GM12878 (cell line): ENCODE measurements at regions not wholly inside any gene's neighbourhood (a gene's known extent, or its start where the extent isn't known, plus 50 kb on each side); places are given as distances from the start of the nearest gene placed in this dataset.

ENCODE experiments used
- ATAC-seq: fragments of 200-7000 bp; cut with Tn5 transposase; 3 replicates; pipeline ENCODE4 v1.9.1; 2020; ENCODE audit warnings: mild to moderate bottlenecking, moderate library complexity
- BruUV-seq: library from RNA; stranded (reverse); fragments of 400-500 nt; replicated peaks from 2 replicates; lab custom pipeline; 2021; lab: Mats Ljungman, UMichigan
- CTCF ChIA-PET: fragments of 300-600 bp; sonication (Branson Sonifier 250); formaldehyde crosslinking; extraction: SDS; loops from one replicate; lab custom pipeline; 2021; ENCODE audit warnings: inconsistent platforms; lab: Yijun Ruan, JAX
- POLR2A ChIA-PET: fragments of 350-600 bp; formaldehyde crosslinking; extraction: SDS; loops from one replicate; lab custom pipeline; 2021; ENCODE audit warnings: inconsistent platforms; lab: Charles Lee
- RAD21 ChIA-PET: fragments of 300-600 bp; sonication (Branson Sonifier 250); formaldehyde crosslinking; loops from one replicate; lab custom pipeline; 2023; ENCODE audit warnings: antibody characterized with exemption; ENCODE audit not compliant: unreplicated experiment; lab: Charles Lee
- SMC1A ChIA-PET: fragments of 300-600 bp; sonication (Branson Sonifier 250); formaldehyde crosslinking; loops from one replicate; lab custom pipeline; 2023; ENCODE audit not compliant: unreplicated experiment, uncharacterized antibody; lab: Charles Lee
- DNase-seq: peaks from one replicate; pipeline ENCODE4 v3.0.0-alpha.2; 2011; ENCODE audit warnings: low read depth, low spot score
- FAIRE-seq: peaks from 3 replicates; lab custom pipeline; 2011; peaks lifted over from hg19 to GRCh38; lab: Jason Lieb, UNC
- H2AFZ ChIP-seq: 2 replicates; pipeline ENCODE4 v1.6.0; 2011; ENCODE audit warnings: low read depth, low read length, control low read depth; ENCODE audit not compliant: control insufficient read depth
- H3K27ac ChIP-seq: 2 replicates; pipeline ENCODE4 v1.5.1; 2011; ENCODE audit warnings: control low read depth; ENCODE audit not compliant: control insufficient read depth, insufficient read depth
- H3K27me3 ChIP-seq, 2 experiments: replicated peaks in 1 of 2; 2 replicates each; pipeline versions ENCODE4 v1.6.0 to v1.6.1; 2011; ENCODE audit warnings: low read length in 1 of 2; ENCODE audit not compliant: control insufficient read depth in 2 of 2, insufficient read depth in 2 of 2
- H3K36me3 ChIP-seq, 2 experiments: 2 replicates each; pipeline ENCODE4 v1.5.1; 2011; ENCODE audit warnings: low read length in 1 of 2; ENCODE audit not compliant: control insufficient read depth in 2 of 2, insufficient read depth in 2 of 2
- H3K4me1 ChIP-seq: 2 replicates; pipeline ENCODE4 v1.6.1; 2011; ENCODE audit warnings: mild to moderate bottlenecking, low read length, moderate library complexity, mixed read lengths; ENCODE audit not compliant: control insufficient read depth, insufficient read depth
- H3K4me2 ChIP-seq: 2 replicates; pipeline ENCODE4 v1.6.0; 2011; ENCODE audit warnings: control low read depth; ENCODE audit not compliant: control insufficient read depth, insufficient read depth
- H3K4me3 ChIP-seq: fragments of 200-600 bp; sonication (generic); 2 replicates; pipeline ENCODE4 v1.5.1; 2016
- H3K79me2 ChIP-seq: 2 replicates; pipeline ENCODE4 v1.6.0; 2011; ENCODE audit warnings: low read length; ENCODE audit not compliant: control insufficient read depth, insufficient read depth
- H3K9ac ChIP-seq: 2 replicates; pipeline ENCODE4 v1.8.0; 2011; ENCODE audit warnings: low read length, control low read depth, mixed read lengths; ENCODE audit not compliant: control insufficient read depth, insufficient read depth
- H3K9me3 ChIP-seq: replicated peaks from 3 replicates; pipeline ENCODE4 v1.5.1; 2011; ENCODE audit warnings: mild to moderate bottlenecking, low read length; ENCODE audit not compliant: control insufficient read depth, insufficient read depth
- H4K20me1 ChIP-seq: 2 replicates; pipeline ENCODE4 v1.6.0; 2011; ENCODE audit not compliant: control insufficient read depth, insufficient read depth
- CBX3 ChIP-seq: fragments of 200-600 bp; sonication (generic); IDR thresholded peaks from 2 replicates; pipeline ENCODE4 v1.6.1; 2016; ENCODE audit warnings: low read depth, borderline replicate concordance
- ETV6 ChIP-seq, 2 experiments: fragments of 450-650 bp in 1 of 2; IDR thresholded peaks in 1 of 2; conservative IDR thresholded peaks in 1 of 2; 2 replicates each; pipeline ENCODE4 v1.6.1; 2014; ENCODE audit warnings: antibody characterized with exemption in 1 of 2, borderline replicate concordance in 1 of 2, low read depth in 1 of 2, mild to moderate bottlenecking in 1 of 2, moderate library complexity in 1 of 2
- HDAC2 ChIP-seq: fragments of 200-600 bp; sonication (generic); IDR thresholded peaks from 2 replicates; pipeline ENCODE4 v1.6.1; 2017
- MYC ChIP-seq: IDR thresholded peaks from 2 replicates; pipeline ENCODE4 v1.6.1; 2011; ENCODE audit warnings: mild to moderate bottlenecking, low read length, moderate library complexity, inconsistent platforms; ENCODE audit not compliant: insufficient read depth, insufficient replicate concordance, insufficient read length, severe bottlenecking
- NR2C2 ChIP-seq: IDR thresholded peaks from 2 replicates; pipeline ENCODE4 v1.6.1; 2011; ENCODE audit warnings: borderline replicate concordance, low read depth; ENCODE audit not compliant: control insufficient read depth, insufficient read length
- PAX8 ChIP-seq: fragments of 450-650 bp; IDR thresholded peaks from 2 replicates; pipeline ENCODE4 v1.6.1; 2017; ENCODE audit warnings: mild to moderate bottlenecking, moderate library complexity
- RCOR1 ChIP-seq: conservative IDR thresholded peaks from 2 replicates; pipeline ENCODE4 v1.6.1; 2012; ENCODE audit warnings: low read depth, low read length, improper control_type of control experiment
- SIX5 ChIP-seq: IDR thresholded peaks from 2 replicates; pipeline ENCODE4 v1.6.1; 2011; ENCODE audit warnings: mild to moderate bottlenecking, low read depth, low read length, moderate library complexity; ENCODE audit not compliant: severe bottlenecking
- SMAD5 ChIP-seq: IDR thresholded peaks from 2 replicates; pipeline ENCODE4 v1.6.1; 2016; ENCODE audit warnings: antibody characterized with exemption, low read depth
- SPI1 ChIP-seq: IDR thresholded peaks from 2 replicates; pipeline ENCODE4 v1.6.1; 2011; ENCODE audit warnings: low read depth, mild to moderate bottlenecking, low read length, moderate library complexity, borderline replicate concordance; ENCODE audit not compliant: insufficient read depth
- TAF1 ChIP-seq: IDR thresholded peaks from 2 replicates; pipeline ENCODE4 v1.6.1; 2011; ENCODE audit warnings: mild to moderate bottlenecking, low read depth, low read length, borderline replicate concordance
- WGBS: methylation state at CpG from one replicate; pipeline ENCODE4 v1.1.6; 2016; ENCODE audit warnings: low lambda C conversion rate; ENCODE audit not compliant: insufficient replicate concordance, insufficient coverage; ENCODE audit errors: missing lambda C conversion rate; 5-methylcytosine and 5-hydroxymethylcytosine counted together
- in situ Hi-C: fragments of 300-500 bp; cut with MboI; formaldehyde crosslinking; loops from 9 replicates; pipeline ENCODE4 v1.14.3; 2018; ENCODE audit warnings: mixed read lengths
- intact Hi-C: fragments of 100-400 bp; cut with micrococcal nuclease; formaldehyde crosslinking; loops from one replicate; pipeline ENCODE4 v1.14.2; 2022; ENCODE audit not compliant: unreplicated experiment
- TF ChIP-seq, protein P1 (sequence below): IDR thresholded peaks from 2 replicates; pipeline ENCODE4 v1.6.1; 2012; ENCODE audit warnings: low read depth, low read length, improper control_type of control experiment
- TF ChIP-seq, protein P2 (sequence below): fragments of 450-650 bp; IDR thresholded peaks from 2 replicates; pipeline ENCODE4 v1.6.1; 2017; ENCODE audit warnings: borderline replicate concordance
- TF ChIP-seq, protein P3 (sequence below): fragments of 450-650 bp; formaldehyde crosslinking; IDR thresholded peaks from 2 replicates; pipeline ENCODE4 v1.5.0; 2022; ENCODE audit warnings: mild to moderate bottlenecking, missing genetic modification characterization
- TF ChIP-seq, protein P4 (sequence below): fragments of 450-650 bp; IDR thresholded peaks from 2 replicates; pipeline ENCODE4 v1.6.1; 2016; ENCODE audit warnings: mild to moderate bottlenecking, moderate library complexity, borderline replicate concordance

DNA sequence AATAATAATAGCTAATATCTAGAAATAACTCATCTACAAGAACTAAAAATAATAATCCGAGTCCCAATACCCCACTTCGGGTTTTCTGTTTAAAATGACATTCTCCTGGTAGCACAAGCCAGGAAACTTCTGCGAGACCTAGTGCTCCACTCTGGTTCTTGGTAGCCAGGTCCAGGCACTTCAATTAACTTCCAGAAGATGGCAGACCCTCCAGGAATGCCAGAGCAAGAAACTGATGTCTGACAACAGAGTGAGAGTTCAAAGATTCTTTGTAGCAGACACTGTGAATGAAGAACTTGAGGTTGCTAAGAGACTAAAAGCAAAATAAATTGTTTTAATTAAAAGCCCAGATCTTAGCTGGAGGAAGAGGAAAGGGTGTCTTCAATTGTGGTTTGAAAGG, 1963.3 kb upstream of the CDH9 start:
- no TSS peak for BruUV-seq
- CTCF ChIA-PET = no interaction called here
- FAIRE-seq = no peak
- TF ChIP-seq, protein P1, sequence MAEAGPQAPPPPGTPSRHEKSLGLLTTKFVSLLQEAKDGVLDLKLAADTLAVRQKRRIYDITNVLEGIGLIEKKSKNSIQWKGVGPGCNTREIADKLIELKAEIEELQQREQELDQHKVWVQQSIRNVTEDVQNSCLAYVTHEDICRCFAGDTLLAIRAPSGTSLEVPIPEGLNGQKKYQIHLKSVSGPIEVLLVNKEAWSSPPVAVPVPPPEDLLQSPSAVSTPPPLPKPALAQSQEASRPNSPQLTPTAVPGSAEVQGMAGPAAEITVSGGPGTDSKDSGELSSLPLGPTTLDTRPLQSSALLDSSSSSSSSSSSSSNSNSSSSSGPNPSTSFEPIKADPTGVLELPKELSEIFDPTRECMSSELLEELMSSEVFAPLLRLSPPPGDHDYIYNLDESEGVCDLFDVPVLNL = no peak
- TF ChIP-seq RCOR1 (no peak), HDAC2 (no peak), SIX5 (no peak), TAF1 (no peak), ETV6 (conservative IDR thresholded peaks at IDR 0.05 in 1 of 2, IDR thresholded peaks at IDR 0.05 in 1 of 2; ENCODE audit: borderline replicate concordance in 1 of 2, low read depth in 1 of 2) (no peak), SMAD5 (no peak), NR2C2 (no peak), PAX8 (no peak), MYC (no peak), SPI1 (no peak), CBX3 (no peak)
- TF ChIP-seq, protein P2, sequence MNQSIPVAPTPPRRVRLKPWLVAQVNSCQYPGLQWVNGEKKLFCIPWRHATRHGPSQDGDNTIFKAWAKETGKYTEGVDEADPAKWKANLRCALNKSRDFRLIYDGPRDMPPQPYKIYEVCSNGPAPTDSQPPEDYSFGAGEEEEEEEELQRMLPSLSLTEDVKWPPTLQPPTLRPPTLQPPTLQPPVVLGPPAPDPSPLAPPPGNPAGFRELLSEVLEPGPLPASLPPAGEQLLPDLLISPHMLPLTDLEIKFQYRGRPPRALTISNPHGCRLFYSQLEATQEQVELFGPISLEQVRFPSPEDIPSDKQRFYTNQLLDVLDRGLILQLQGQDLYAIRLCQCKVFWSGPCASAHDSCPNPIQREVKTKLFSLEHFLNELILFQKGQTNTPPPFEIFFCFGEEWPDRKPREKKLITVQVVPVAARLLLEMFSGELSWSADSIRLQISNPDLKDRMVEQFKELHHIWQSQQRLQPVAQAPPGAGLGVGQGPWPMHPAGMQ = no peak
- TF ChIP-seq, protein P3, sequence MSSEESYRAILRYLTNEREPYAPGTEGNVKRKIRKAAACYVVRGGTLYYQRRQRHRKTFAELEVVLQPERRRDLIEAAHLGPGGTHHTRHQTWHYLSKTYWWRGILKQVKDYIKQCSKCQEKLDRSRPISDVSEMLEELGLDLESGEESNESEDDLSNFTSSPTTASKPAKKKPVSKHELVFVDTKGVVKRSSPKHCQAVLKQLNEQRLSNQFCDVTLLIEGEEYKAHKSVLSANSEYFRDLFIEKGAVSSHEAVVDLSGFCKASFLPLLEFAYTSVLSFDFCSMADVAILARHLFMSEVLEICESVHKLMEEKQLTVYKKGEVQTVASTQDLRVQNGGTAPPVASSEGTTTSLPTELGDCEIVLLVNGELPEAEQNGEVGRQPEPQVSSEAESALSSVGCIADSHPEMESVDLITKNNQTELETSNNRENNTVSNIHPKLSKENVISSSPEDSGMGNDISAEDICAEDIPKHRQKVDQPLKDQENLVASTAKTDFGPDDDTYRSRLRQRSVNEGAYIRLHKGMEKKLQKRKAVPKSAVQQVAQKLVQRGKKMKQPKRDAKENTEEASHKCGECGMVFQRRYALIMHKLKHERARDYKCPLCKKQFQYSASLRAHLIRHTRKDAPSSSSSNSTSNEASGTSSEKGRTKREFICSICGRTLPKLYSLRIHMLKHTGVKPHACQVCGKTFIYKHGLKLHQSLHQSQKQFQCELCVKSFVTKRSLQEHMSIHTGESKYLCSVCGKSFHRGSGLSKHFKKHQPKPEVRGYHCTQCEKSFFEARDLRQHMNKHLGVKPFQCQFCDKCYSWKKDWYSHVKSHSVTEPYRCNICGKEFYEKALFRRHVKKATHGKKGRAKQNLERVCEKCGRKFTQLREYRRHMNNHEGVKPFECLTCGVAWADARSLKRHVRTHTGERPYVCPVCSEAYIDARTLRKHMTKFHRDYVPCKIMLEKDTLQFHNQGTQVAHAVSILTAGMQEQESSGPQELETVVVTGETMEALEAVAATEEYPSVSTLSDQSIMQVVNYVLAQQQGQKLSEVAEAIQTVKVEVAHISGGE = no peak
- TF ChIP-seq, protein P4, sequence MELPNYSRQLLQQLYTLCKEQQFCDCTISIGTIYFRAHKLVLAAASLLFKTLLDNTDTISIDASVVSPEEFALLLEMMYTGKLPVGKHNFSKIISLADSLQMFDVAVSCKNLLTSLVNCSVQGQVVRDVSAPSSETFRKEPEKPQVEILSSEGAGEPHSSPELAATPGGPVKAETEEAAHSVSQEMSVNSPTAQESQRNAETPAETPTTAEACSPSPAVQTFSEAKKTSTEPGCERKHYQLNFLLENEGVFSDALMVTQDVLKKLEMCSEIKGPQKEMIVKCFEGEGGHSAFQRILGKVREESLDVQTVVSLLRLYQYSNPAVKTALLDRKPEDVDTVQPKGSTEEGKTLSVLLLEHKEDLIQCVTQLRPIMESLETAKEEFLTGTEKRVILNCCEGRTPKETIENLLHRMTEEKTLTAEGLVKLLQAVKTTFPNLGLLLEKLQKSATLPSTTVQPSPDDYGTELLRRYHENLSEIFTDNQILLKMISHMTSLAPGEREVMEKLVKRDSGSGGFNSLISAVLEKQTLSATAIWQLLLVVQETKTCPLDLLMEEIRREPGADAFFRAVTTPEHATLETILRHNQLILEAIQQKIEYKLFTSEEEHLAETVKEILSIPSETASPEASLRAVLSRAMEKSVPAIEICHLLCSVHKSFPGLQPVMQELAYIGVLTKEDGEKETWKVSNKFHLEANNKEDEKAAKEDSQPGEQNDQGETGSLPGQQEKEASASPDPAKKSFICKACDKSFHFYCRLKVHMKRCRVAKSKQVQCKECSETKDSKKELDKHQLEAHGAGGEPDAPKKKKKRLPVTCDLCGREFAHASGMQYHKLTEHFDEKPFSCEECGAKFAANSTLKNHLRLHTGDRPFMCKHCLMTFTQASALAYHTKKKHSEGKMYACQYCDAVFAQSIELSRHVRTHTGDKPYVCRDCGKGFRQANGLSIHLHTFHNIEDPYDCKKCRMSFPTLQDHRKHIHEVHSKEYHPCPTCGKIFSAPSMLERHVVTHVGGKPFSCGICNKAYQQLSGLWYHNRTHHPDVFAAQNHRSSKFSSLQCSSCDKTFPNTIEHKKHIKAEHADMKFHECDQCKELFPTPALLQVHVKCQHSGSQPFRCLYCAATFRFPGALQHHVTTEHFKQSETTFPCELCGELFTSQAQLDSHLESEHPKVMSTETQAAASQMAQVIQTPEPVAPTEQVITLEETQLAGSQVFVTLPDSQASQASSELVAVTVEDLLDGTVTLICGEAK = no peak

More for the DNA sequence above, 1963.3 kb upstream of the CDH9 start:
- H3K9me3 ChIP-seq = no peaks in the 10 kb centered on the region
- H4K20me1 ChIP-seq = no peaks in the 10 kb centered on the region
- RAD21 ChIA-PET = no interaction called here
- H3K27me3 ChIP-seq = no peaks in the 10 kb centered on the region
- no peak overlapping the region for H3K4me2 ChIP-seq
- H3K79me2 ChIP-seq = no peaks in the 10 kb centered on the region
- DNase-seq (no peak), ATAC-seq (no peak)
- no peak overlapping the region for H3K27ac ChIP-seq
- intact Hi-C loops = no loop called here
- SMC1A ChIA-PET = no interaction called here
- H3K4me1 ChIP-seq = no peaks in the 10 kb centered on the region
- no peak overlapping the region for H2AFZ ChIP-seq
- no peaks in the 10 kb centered on the region for H3K36me3 ChIP-seq
- in situ Hi-C loops = no loop called here
- WGBS = 41% methylated on average over 3 of the region's 3 CpGs
- H3K9ac ChIP-seq = no peak overlapping the region
- POLR2A ChIA-PET = no interaction called here
- H3K4me3 ChIP-seq = no peak overlapping the region
